GM19397 (cell line): ENCODE measurements at regions not wholly inside any gene's neighbourhood (a gene's known extent, or its start where the extent isn't known, plus 50 kb on each side); places are given as distances from the start of the nearest gene placed in this dataset.
"Not testable (repeated sequence)": the region's sequence is repeated elsewhere in the genome, so short reads cannot be mapped to it uniquely, and the experiment has no call there.

Experiments
- ATAC-seq: cut with Tn5 transposase; IDR thresholded peaks from one replicate; pipeline ENCODE4 v1.9.1; 2021; ENCODE audit warnings: mild to moderate bottlenecking, moderate library complexity; ENCODE audit not compliant: unreplicated experiment

- no peak for ATAC-seq
These were observed 707.8 kb downstream of the XPNPEP1 start for GRCh38 chr10:109215291-109216075.

DNA sequence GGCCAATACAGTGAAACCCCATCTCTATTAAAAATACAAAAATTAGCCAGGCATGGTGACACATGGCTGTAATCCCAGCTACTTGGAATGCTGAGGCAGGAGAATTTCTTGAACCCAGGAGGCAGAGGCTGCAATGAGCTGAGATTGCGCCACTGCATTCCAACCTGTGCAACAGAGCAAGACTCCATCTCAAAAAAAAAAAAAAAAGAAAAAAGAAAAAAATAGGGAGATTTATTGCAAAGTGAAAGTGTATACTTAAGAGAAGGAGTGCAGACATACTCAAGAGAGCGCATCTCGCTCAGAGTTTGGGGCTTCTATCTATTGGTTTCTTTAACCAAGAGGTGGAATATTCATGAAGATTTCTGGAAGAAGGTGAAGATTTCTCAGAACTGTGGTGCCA, 708.4 kb downstream of the XPNPEP1 start:
- not testable (repeated sequence) for ATAC-seq

GRCh38 chr10:109207361-109207760, 716.0 kb downstream of the XPNPEP1 start:
- no peak for ATAC-seq

GRCh38 chr10:109205929-109206585, 717.3 kb downstream of the XPNPEP1 start:
- ATAC-seq: no peak

GRCh38 chr10:109203646-109204353, 719.5 kb downstream of the XPNPEP1 start:
- ATAC-seq: no peak

GRCh38 chr10:109202111-109202510, 721.2 kb downstream of the XPNPEP1 start:
- no peak for ATAC-seq

DNA sequence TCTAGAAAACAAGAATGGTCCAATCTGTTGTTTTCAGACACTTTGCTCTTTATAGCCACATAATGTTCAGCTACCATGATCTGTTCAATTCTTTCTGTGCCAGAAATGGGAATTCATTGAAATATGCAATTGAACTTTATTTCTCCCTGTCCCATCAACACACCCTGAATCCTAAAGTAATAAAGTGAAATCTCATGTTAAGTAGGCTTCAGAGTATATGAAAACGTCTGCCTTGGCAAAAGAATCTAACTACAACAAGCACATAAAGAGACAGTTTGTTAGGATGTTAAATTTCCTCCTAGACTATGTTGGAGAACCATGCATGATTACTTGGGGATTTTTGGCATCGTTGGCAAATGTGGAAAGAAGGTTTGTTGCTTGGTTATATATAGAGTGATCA, 722.7 kb downstream of the XPNPEP1 start:
- no peak for ATAC-seq

DNA sequence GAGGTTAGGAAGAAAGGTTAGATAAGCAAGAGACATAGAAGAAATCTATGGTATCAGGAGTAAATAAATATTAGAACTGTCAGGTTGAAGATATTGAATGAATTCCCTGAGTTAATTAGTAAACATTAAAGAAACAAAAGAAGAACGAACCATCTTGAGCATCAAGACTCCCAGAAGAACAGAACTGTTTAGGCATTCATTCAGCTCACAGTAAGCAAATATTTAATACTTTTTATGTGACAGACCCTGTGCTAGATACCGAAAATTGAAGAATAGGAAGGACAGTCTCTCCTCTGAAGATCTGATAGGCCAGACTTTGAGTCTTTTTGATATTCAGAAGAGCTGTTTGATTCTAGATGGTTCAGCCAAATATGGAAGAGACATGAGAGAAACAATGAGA, 731.5 kb downstream of the XPNPEP1 start:
- ATAC-seq: no peak

DNA sequence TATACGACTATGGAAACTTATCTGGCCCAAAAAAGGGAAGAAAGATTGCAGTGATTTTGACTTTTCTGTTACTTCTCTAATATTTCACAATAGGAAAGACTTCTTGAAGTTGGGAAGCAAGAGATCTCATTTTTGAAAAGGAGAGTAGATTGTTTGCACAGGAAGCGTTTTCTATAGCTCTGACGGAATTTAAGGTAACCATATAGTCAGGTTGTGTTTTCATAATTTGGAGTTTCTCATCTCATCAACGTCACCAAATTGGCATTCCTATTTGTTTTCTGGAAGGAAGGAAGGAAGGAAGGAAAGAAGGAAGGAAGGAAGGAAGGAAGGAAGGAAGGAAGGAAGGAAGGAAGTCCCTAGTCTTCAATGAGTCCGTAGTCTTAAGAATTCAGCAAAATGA, 732.0 kb downstream of the XPNPEP1 start:
- ATAC-seq: no peak

DNA sequence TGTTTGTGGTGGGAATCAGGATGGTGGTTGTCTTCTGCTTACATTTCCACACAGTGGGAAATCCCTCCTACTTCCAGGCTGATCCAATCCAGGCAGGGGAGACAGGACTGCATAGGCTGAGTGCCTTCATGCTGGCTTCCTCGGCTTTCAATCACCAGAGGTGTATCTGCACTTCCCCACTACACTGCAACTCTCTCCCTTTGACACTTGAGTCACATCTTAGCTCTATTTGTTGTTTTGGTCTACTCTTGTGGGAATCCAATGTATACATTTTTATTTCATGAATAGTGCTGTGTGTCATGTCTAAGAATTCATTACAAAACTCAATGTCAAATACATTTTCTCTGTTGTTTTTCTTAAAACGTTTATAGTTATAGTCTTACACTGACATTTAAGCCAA, 735.6 kb downstream of the XPNPEP1 start:
- no peak for ATAC-seq

DNA sequence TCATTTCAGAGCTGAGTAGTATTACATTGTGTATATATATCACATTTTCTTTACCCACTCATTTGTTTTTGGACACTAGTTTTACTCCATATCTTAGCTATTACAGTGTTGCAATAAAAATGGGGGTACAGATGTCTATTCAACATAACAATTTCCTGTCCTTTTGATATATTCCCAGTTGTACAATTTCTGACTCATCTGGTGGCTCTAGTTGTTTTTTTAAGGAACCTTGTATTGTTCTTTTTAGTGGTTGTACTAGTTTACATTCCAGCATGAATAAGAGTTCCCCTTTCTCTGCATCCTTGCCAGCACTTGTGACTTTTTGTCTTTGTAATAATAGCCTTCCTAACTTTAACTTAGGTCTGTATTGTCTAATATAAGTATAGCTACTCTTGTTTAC, 739.9 kb downstream of the XPNPEP1 start:
- no peak for ATAC-seq

- ATAC-seq: no peak
These were observed 744.7 kb downstream of the XPNPEP1 start for GRCh38 chr10:109178591-109178990.

- no peak for ATAC-seq
These were observed 748.8 kb downstream of the XPNPEP1 start for GRCh38 chr10:109174526-109174925.

DNA sequence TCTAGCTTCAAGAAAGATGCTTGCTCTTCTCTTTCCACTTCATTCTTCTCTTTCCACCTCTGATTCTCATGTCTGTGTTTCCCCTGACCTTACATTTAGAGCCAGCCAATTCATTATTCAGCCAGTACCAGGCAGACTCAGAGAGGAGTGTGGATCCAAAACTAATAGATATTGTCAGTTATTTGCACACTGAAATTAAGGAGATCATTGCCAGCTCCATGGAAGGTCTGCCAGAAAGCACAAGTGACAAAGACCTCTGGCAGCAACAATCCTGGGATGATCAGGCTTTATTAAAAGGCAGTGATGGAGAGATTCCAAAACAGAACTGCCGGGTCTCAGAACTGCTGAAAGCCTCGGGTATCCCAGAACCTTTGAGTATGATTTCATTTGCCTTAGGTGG, 749.4 kb downstream of the XPNPEP1 start:
- ATAC-seq: no peak

DNA sequence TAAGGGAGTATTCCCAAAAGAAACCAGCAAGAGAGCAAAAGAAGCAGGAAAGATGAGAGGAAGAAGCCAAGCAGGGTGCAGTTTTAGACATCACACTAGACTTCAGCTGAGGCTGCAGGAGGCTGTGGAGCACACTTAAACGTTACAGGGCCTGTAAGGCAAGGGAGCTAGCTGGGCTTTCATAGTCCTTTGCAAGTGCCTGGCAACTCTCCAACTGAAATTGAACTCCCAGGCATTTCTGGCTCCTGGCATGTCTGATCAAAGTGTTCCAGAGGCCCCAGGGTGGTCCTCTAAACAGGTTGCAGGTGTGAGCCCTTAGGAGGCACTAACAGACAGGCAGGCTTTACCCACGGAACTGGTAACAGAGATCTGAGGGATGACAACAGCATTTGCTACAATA, 750.2 kb downstream of the XPNPEP1 start:
- ATAC-seq: no peak

DNA sequence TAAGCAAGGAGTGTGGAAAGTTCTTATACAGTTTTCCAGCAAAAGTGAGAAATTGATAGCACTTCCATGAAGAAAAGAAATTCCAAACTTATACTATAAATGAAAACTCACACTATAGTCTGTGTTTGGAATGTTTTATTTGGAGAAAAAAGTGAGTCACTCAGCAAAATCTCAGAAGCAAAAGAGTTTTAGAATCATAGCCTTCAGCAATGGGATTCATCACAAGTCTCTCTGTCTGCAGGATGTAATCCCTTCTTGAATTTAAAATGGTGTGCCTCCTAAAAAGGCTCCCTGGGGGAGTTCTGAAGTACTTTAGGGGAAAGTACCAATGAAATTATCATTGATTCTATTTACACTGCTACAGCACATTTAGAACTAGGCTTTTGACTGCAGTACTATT, 756.4 kb downstream of the XPNPEP1 start:
- no peak for ATAC-seq

DNA sequence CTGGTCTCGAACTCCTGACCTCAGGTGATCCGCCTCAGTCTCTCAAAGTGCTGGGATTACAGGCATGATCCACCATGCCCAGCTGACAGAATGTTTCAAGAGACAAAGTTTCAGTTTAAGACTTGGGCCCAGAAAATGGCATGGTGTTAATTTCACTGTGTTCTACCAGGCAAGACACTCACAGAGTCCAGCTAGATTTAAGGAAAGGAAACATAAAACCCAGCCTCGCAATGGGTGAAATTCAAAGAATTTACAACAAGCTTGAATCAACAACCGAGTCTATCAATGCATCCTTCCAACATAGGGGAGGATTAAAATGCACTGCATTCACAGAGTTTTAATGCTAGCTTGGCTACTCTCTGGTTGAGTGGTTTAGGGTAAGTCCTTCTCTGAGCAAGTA, 764.0 kb downstream of the XPNPEP1 start:
- ATAC-seq: no peak

DNA sequence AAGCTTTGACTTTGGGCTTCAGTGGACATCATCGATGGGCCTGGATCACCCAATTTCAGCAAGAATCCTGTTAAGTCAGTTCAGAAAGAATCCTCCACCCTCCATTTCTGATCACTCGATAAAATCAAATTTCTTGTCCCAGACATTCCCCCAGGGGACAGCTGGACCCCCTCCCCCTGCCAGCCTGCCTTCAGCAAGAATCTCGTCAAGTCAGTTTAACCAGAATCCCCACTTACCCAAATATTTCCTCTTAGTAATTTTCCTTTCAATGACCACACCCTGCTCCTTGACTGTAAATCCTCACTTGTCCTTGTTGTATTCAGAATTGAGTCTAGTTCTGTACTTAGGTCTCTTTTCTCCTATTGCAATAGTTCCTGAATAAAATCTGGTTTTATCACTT, 766.9 kb downstream of the XPNPEP1 start:
- ATAC-seq: no peak

- ATAC-seq: no peak
These were observed 773.5 kb downstream of the XPNPEP1 start for GRCh38 chr10:109149666-109150350.

GRCh38 chr10:109127363-109127762, 795.9 kb downstream of the XPNPEP1 start:
- ATAC-seq: no peak

- ATAC-seq: no peak
These were observed 796.8 kb downstream of the XPNPEP1 start for GRCh38 chr10:109126541-109126940.
